ENCODE measurements at regions not wholly inside any gene's neighbourhood (a gene's known extent, or its start where the extent isn't known, plus 50 kb on each side); places are given as distances from the start of the nearest gene placed in this dataset.

GRCh38 chr2:158025255-158025996, 76.2 kb upstream of the UPP2 start:
- TF ChIP-seq, protein P1, sequence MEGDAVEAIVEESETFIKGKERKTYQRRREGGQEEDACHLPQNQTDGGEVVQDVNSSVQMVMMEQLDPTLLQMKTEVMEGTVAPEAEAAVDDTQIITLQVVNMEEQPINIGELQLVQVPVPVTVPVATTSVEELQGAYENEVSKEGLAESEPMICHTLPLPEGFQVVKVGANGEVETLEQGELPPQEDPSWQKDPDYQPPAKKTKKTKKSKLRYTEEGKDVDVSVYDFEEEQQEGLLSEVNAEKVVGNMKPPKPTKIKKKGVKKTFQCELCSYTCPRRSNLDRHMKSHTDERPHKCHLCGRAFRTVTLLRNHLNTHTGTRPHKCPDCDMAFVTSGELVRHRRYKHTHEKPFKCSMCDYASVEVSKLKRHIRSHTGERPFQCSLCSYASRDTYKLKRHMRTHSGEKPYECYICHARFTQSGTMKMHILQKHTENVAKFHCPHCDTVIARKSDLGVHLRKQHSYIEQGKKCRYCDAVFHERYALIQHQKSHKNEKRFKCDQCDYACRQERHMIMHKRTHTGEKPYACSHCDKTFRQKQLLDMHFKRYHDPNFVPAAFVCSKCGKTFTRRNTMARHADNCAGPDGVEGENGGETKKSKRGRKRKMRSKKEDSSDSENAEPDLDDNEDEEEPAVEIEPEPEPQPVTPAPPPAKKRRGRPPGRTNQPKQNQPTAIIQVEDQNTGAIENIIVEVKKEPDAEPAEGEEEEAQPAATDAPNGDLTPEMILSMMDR (IDR thresholded peaks at IDR 0.05; ENCODE audit: insufficient read depth, low read length, poor library complexity, severe bottlenecking): no peak
- no peak for TF ChIP-seq EZH2phosphoT487 (conservative IDR thresholded peaks at IDR 0.05; ENCODE audit: low read length)

All from SU-DHL-6 (cell line).